WTC11 (cell line): ENCODE measurements at regions not wholly inside any gene's neighbourhood (a gene's known extent, or its start where the extent isn't known, plus 50 kb on each side); places are given as distances from the start of the nearest gene placed in this dataset.

Experiments
- ATAC-seq: fragments of 200-7000 bp; cut with Tn5 transposase; 2 replicates; pipeline ENCODE4 v1.10.0; 2021; ENCODE audit warnings: mild to moderate bottlenecking, moderate library complexity
- CTCF ChIA-PET: fragments of 300-600 bp; sonication (Branson Sonifier 250); formaldehyde crosslinking; loops from one replicate; lab custom pipeline; 2021; ENCODE audit warnings: antibody characterized with exemption; lab: Charles Lee
- POLR2A ChIA-PET: fragments of 350-600 bp; sonication (Branson Sonifier 250); formaldehyde crosslinking; loops from one replicate; lab custom pipeline; 2021; ENCODE audit warnings: antibody characterized with exemption; lab: Charles Lee
- DNase-seq: peaks from one replicate; pipeline ENCODE4 v3.0.0; 2021; ENCODE audit warnings: low spot score
- H3K27ac Mint-ChIP-seq: 2 replicates; pipeline ENCODE4 v1.8.0; 2021; ENCODE audit warnings: mixed read lengths
- H3K27me3 Mint-ChIP-seq: 2 replicates; pipeline ENCODE4 v1.8.0; 2021; ENCODE audit warnings: low read depth, mild to moderate bottlenecking, moderate library complexity, mixed read lengths
- H3K36me3 Mint-ChIP-seq: 2 replicates; pipeline ENCODE4 v1.8.0; 2021; ENCODE audit warnings: mixed read lengths
- H3K4me1 Mint-ChIP-seq: 2 replicates; pipeline ENCODE4 v1.8.0; 2022; ENCODE audit warnings: mixed read lengths
- H3K4me3 Mint-ChIP-seq: 2 replicates; pipeline ENCODE4 v1.8.0; 2021; ENCODE audit warnings: mild to moderate bottlenecking, moderate library complexity, mixed read lengths
- H3K9me3 Mint-ChIP-seq: 2 replicates; pipeline ENCODE4 v1.8.0; 2021; ENCODE audit warnings: mixed read lengths
- ELF4 ChIP-seq: sonication (generic); formaldehyde crosslinking; IDR thresholded peaks from 2 replicates; pipeline ENCODE4 v1.8.1; 2022; ENCODE audit warnings: low read depth, mild to moderate bottlenecking, moderate library complexity, missing genetic modification reagents
- FOXK1 ChIP-seq: sonication (generic); formaldehyde crosslinking; IDR thresholded peaks from 2 replicates; pipeline ENCODE4 v1.8.0; 2022; ENCODE audit warnings: mild to moderate bottlenecking, moderate library complexity, missing genetic modification reagents
- IRF2 ChIP-seq: sonication (generic); formaldehyde crosslinking; IDR thresholded peaks from 2 replicates; pipeline ENCODE4 v1.8.0; 2022; ENCODE audit warnings: low read depth, missing genetic modification reagents, borderline replicate concordance
- NR1H2 ChIP-seq: sonication (generic); formaldehyde crosslinking; IDR thresholded peaks from 2 replicates; pipeline ENCODE4 v1.9.0; 2021; ENCODE audit warnings: mild to moderate bottlenecking, moderate library complexity, missing genetic modification reagents
- RELA ChIP-seq: sonication (generic); formaldehyde crosslinking; IDR thresholded peaks from 2 replicates; pipeline ENCODE4 v1.8.1; 2022; ENCODE audit warnings: missing genetic modification reagents, mild to moderate bottlenecking, borderline replicate concordance
- RORB ChIP-seq: fragments of 250-450 bp; sonication (Bioruptor Pico); IDR thresholded peaks from 2 replicates; pipeline ENCODE4 v1.9.0; 2021; ENCODE audit warnings: mild to moderate bottlenecking
- TF ChIP-seq, protein P1 (sequence below): sonication (generic); formaldehyde crosslinking; IDR thresholded peaks from 2 replicates; pipeline ENCODE4 v1.8.0; 2022; ENCODE audit warnings: mild to moderate bottlenecking, missing genetic modification reagents
- TF ChIP-seq, protein P2 (sequence below): fragments of 250-450 bp; sonication (Bioruptor Pico); IDR thresholded peaks from 2 replicates; pipeline ENCODE4 v1.9.0; 2021; ENCODE audit warnings: mild to moderate bottlenecking
- TF ChIP-seq, protein P3 (sequence below): sonication (generic); formaldehyde crosslinking; IDR thresholded peaks from 2 replicates; pipeline ENCODE4 v1.8.1; 2022; ENCODE audit warnings: low read depth, mild to moderate bottlenecking, moderate library complexity, missing genetic modification reagents, borderline replicate concordance
- TF ChIP-seq, protein P4 (sequence below): sonication (generic); formaldehyde crosslinking; conservative IDR thresholded peaks from 2 replicates; pipeline ENCODE4 v1.8.1; 2023; ENCODE audit warnings: mild to moderate bottlenecking, low read depth, missing genetic modification reagents, moderate library complexity
- TF ChIP-seq, protein P5 (sequence below): sonication (generic); formaldehyde crosslinking; IDR thresholded peaks from 2 replicates; pipeline ENCODE4 v1.8.0; 2022; ENCODE audit warnings: mild to moderate bottlenecking, missing genetic modification reagents
- TF ChIP-seq, protein P6 (sequence below): sonication (generic); formaldehyde crosslinking; IDR thresholded peaks from 2 replicates; pipeline ENCODE4 v1.8.1; 2023; ENCODE audit warnings: mild to moderate bottlenecking, missing genetic modification reagents
- TF ChIP-seq, protein P7 (sequence below): sonication (generic); formaldehyde crosslinking; IDR thresholded peaks from 2 replicates; pipeline ENCODE4 v1.8.1; 2023; ENCODE audit warnings: mild to moderate bottlenecking, missing genetic modification reagents, moderate library complexity
- TF ChIP-seq, protein P8 (sequence below): sonication (generic); formaldehyde crosslinking; IDR thresholded peaks from 2 replicates; pipeline ENCODE4 v1.8.0; 2023; ENCODE audit warnings: mild to moderate bottlenecking, missing genetic modification reagents

DNA sequence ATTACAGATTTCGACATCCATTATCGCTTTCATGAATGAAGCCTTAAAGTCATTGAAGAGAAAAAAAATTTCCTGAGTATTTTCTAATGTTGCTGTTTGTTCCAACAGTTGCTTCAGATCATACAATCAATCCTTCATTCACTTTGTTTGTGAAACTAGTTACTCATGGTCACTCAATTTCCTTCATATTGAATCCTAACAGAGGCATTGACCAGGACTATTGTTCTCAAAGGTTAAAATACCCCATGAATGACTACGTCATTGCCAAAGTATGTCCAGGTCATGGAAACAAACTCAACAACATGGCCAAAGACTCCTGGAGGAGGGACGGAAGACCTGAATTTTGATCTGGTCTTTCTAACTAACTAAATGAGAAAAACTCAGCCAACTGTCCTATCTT is 54.0 kb upstream of the ABCB5 start:
- Mint-ChIP-seq H3K27me3 (no peaks in the 10 kb centered on the region; the same call in 1 of the 2 replicates), H3K4me3 (no peak overlapping the region), H3K4me1 (peaks cover 14% of the 10 kb centered on the region), H3K27ac (no peak overlapping the region), H3K36me3 (no peaks in the 10 kb centered on the region), H3K9me3 (peaks cover 5% of the 10 kb centered on the region; the same call in 1 of the 2 replicates)
- ATAC-seq = no peak
- ChIA-PET POLR2A (no interaction called here), CTCF (no interaction called here)
- TF ChIP-seq IRF2 = no peak
- TF ChIP-seq, protein P1, sequence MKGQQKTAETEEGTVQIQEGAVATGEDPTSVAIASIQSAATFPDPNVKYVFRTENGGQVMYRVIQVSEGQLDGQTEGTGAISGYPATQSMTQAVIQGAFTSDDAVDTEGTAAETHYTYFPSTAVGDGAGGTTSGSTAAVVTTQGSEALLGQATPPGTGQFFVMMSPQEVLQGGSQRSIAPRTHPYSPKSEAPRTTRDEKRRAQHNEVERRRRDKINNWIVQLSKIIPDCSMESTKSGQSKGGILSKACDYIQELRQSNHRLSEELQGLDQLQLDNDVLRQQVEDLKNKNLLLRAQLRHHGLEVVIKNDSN (CRISPR knock-in tag) = no peak
- TF ChIP-seq, protein P2, sequence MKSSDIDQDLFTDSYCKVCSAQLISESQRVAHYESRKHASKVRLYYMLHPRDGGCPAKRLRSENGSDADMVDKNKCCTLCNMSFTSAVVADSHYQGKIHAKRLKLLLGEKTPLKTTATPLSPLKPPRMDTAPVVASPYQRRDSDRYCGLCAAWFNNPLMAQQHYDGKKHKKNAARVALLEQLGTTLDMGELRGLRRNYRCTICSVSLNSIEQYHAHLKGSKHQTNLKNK (CRISPR knock-in tag) = no peak
- no peak for TF ChIP-seq FOXK1 (CRISPR knock-in tag)
- TF ChIP-seq NR1H2 (CRISPR knock-in tag) = no peak
- TF ChIP-seq, protein P3, sequence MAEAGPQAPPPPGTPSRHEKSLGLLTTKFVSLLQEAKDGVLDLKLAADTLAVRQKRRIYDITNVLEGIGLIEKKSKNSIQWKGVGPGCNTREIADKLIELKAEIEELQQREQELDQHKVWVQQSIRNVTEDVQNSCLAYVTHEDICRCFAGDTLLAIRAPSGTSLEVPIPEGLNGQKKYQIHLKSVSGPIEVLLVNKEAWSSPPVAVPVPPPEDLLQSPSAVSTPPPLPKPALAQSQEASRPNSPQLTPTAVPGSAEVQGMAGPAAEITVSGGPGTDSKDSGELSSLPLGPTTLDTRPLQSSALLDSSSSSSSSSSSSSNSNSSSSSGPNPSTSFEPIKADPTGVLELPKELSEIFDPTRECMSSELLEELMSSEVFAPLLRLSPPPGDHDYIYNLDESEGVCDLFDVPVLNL (CRISPR knock-in tag) = no peak
- TF ChIP-seq, protein P4, sequence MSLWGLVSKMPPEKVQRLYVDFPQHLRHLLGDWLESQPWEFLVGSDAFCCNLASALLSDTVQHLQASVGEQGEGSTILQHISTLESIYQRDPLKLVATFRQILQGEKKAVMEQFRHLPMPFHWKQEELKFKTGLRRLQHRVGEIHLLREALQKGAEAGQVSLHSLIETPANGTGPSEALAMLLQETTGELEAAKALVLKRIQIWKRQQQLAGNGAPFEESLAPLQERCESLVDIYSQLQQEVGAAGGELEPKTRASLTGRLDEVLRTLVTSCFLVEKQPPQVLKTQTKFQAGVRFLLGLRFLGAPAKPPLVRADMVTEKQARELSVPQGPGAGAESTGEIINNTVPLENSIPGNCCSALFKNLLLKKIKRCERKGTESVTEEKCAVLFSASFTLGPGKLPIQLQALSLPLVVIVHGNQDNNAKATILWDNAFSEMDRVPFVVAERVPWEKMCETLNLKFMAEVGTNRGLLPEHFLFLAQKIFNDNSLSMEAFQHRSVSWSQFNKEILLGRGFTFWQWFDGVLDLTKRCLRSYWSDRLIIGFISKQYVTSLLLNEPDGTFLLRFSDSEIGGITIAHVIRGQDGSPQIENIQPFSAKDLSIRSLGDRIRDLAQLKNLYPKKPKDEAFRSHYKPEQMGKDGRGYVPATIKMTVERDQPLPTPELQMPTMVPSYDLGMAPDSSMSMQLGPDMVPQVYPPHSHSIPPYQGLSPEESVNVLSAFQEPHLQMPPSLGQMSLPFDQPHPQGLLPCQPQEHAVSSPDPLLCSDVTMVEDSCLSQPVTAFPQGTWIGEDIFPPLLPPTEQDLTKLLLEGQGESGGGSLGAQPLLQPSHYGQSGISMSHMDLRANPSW = no peak
- no peak for TF ChIP-seq RELA (CRISPR knock-in tag)
- no peak for TF ChIP-seq RORB
- TF ChIP-seq, protein P5, sequence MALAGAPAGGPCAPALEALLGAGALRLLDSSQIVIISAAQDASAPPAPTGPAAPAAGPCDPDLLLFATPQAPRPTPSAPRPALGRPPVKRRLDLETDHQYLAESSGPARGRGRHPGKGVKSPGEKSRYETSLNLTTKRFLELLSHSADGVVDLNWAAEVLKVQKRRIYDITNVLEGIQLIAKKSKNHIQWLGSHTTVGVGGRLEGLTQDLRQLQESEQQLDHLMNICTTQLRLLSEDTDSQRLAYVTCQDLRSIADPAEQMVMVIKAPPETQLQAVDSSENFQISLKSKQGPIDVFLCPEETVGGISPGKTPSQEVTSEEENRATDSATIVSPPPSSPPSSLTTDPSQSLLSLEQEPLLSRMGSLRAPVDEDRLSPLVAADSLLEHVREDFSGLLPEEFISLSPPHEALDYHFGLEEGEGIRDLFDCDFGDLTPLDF (CRISPR knock-in tag) = no peak
- DNase-seq = no peak

DNA sequence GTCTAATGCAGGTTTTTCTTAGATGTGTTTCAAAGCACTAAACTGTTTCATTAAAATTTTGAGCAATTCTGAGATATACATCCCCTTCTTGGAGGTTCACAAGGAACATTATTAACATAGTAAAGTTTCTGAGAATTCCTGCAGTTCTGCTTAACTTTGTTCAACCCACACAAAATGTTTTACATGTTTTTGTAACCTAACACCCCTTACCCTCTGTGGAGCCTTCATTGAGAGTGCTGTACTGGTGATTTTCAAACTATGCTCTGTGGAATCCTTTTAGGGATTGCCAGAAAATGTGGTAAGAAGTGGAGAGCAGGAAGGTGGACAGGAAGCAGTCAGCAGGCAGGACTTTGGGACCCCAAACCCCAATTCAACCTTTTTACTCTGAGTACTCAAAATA is 53.6 kb upstream of the ABCB5 start:
- Mint-ChIP-seq H3K4me3 (no peak overlapping the region), H3K4me1 (peaks cover 14% of the 10 kb centered on the region), H3K27ac (no peak overlapping the region), H3K36me3 (no peaks in the 10 kb centered on the region), H3K27me3 (no peaks in the 10 kb centered on the region; the same call in 1 of the 2 replicates), H3K9me3 (peaks cover 5% of the 10 kb centered on the region; the same call in 1 of the 2 replicates)
- ChIA-PET CTCF (no interaction called here), POLR2A (no interaction called here)
- no peak for ATAC-seq
- DNase-seq = no peak
- TF ChIP-seq, protein P6, sequence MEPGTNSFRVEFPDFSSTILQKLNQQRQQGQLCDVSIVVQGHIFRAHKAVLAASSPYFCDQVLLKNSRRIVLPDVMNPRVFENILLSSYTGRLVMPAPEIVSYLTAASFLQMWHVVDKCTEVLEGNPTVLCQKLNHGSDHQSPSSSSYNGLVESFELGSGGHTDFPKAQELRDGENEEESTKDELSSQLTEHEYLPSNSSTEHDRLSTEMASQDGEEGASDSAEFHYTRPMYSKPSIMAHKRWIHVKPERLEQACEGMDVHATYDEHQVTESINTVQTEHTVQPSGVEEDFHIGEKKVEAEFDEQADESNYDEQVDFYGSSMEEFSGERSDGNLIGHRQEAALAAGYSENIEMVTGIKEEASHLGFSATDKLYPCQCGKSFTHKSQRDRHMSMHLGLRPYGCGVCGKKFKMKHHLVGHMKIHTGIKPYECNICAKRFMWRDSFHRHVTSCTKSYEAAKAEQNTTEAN (CRISPR knock-in tag) = no peak
- TF ChIP-seq, protein P7, sequence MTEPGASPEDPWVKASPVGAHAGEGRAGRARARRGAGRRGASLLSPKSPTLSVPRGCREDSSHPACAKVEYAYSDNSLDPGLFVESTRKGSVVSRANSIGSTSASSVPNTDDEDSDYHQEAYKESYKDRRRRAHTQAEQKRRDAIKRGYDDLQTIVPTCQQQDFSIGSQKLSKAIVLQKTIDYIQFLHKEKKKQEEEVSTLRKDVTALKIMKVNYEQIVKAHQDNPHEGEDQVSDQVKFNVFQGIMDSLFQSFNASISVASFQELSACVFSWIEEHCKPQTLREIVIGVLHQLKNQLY = no peak
- TF ChIP-seq, protein P8, sequence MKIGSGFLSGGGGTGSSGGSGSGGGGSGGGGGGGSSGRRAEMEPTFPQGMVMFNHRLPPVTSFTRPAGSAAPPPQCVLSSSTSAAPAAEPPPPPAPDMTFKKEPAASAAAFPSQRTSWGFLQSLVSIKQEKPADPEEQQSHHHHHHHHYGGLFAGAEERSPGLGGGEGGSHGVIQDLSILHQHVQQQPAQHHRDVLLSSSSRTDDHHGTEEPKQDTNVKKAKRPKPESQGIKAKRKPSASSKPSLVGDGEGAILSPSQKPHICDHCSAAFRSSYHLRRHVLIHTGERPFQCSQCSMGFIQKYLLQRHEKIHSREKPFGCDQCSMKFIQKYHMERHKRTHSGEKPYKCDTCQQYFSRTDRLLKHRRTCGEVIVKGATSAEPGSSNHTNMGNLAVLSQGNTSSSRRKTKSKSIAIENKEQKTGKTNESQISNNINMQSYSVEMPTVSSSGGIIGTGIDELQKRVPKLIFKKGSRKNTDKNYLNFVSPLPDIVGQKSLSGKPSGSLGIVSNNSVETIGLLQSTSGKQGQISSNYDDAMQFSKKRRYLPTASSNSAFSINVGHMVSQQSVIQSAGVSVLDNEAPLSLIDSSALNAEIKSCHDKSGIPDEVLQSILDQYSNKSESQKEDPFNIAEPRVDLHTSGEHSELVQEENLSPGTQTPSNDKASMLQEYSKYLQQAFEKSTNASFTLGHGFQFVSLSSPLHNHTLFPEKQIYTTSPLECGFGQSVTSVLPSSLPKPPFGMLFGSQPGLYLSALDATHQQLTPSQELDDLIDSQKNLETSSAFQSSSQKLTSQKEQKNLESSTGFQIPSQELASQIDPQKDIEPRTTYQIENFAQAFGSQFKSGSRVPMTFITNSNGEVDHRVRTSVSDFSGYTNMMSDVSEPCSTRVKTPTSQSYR (CRISPR knock-in tag) = no peak
- no peak for TF ChIP-seq ELF4
